ENCODE measurements at regions not wholly inside any gene's neighbourhood (a gene's known extent, or its start where the extent isn't known, plus 50 kb on each side); places are given as distances from the start of the nearest gene placed in this dataset.

GRCh38 chr6:80547827-80548226 lies 441.4 kb downstream of the BCKDHB start:
- Histone ChIP-seq H3K9me2 (ENCODE audit: insufficient read depth) (no peaks in the 10 kb centered on the region), H3K4me2 (ENCODE audit: low read length) (no peak overlapping the region), H3K4me3 (replicated peaks in 1 of 2; ENCODE audit: low read depth in 1 of 2, low read length in 2 of 2) (no peak overlapping the region), H3K79me2 (ENCODE audit: insufficient read depth, low read length) (no peaks in the 10 kb centered on the region), H3K27ac (ENCODE audit: low read depth, low read length) (no peak overlapping the region), H3K36me3 (ENCODE audit: control insufficient read depth in 1 of 2, insufficient read depth in 2 of 2, low read length in 2 of 2) (no peaks in the 10 kb centered on the region), H3K27me3 (ENCODE audit: insufficient read depth, low read length) (no peaks in the 10 kb centered on the region), H3K9ac (ENCODE audit: low read length) (no peak overlapping the region), H2AFZ (ENCODE audit: low read depth, low read length, poor library complexity, severe bottlenecking) (no peak overlapping the region), H4K20me1 (ENCODE audit: insufficient read depth) (no peaks in the 10 kb centered on the region), H3K4me1 (ENCODE audit: control insufficient read depth in 1 of 2, insufficient read depth in 2 of 2, low read length in 2 of 2) (peaks cover 0 to 8% of the 10 kb centered on the region in 2 experiments; a peak in 1 of 4 replicates), H3K9me3 (ENCODE audit: control insufficient read depth in 1 of 2, insufficient read depth in 1 of 2, low read depth in 1 of 2, low read length in 2 of 2) (no peaks in the 10 kb centered on the region)
- ChIA-PET CTCF (no interaction called here), POLR2A (no interaction called here), RAD21 (ENCODE audit: low non-redundant PET in 1 of 2, low total read pairs in 2 of 2, uncharacterized antibody in 2 of 2, unreplicated experiment in 2 of 2) (no interaction called here)
- no peak for ATAC-seq
- BruUV-seq (replicated peaks), result no TSS peak
- TF ChIP-seq REST (IDR thresholded peaks at IDR 0.05; ENCODE audit: low read depth), result no peak
- no peak for TF ChIP-seq EGR1 (IDR thresholded peaks at IDR 0.05; ENCODE audit: low read depth)
- TF ChIP-seq POLR2A (IDR thresholded peaks at IDR 0.05; ENCODE audit: borderline replicate concordance, extremely low read depth, insufficient read depth, insufficient read length), result no peak
- no peak for TF ChIP-seq JUND (IDR thresholded peaks at IDR 0.05)
- no peak for TF ChIP-seq MAX (IDR thresholded peaks at IDR 0.05)
- TF ChIP-seq SIN3A (IDR thresholded peaks at IDR 0.05; ENCODE audit: low read depth), result no peak
- TF ChIP-seq ZNF274 (IDR thresholded peaks at IDR 0.05; ENCODE audit: low read depth, low read length), result no peak
- TF ChIP-seq CEBPB (IDR thresholded peaks at IDR 0.05; ENCODE audit: low read depth), result no peak
- no peak for TF ChIP-seq ZBTB33 (IDR thresholded peaks at IDR 0.05; ENCODE audit: extremely low read depth, insufficient replicate concordance, low read length)
- intact Hi-C loops (cut with micrococcal nuclease), result no loop called here
- no peak for DNase-seq (ENCODE audit: low read depth, low spot score)
